GM23338 (cell line): ENCODE measurements at regions not wholly inside any gene's neighbourhood (a gene's known extent, or its start where the extent isn't known, plus 50 kb on each side); places are given as distances from the start of the nearest gene placed in this dataset.

Experiments used
- ATAC-seq: fragments of 200-7000 bp; cut with Tn5 transposase; 3 replicates; pipeline ENCODE4 v1.9.1; 2020
- DNase-seq: peaks from one replicate; pipeline ENCODE4 v3.0.0-alpha.2; 2015; ENCODE audit warnings: low spot score
- H2AFZ ChIP-seq: fragments of 200-600 bp; sonication (generic); 2 replicates; pipeline ENCODE4 v1.8.0; 2016; ENCODE audit warnings: antibody characterized with exemption, mild to moderate bottlenecking, moderate library complexity
- H3F3A ChIP-seq: fragments of 200-600 bp; sonication (generic); replicated peaks from 2 replicates; pipeline ENCODE4 v1.8.0; 2017; ENCODE audit warnings: antibody characterized with exemption, mixed run types, low read depth
- H3K27ac ChIP-seq: fragments of 200-600 bp; sonication (generic); 2 replicates; pipeline ENCODE4 v1.6.1; 2016; ENCODE audit warnings: low read depth
- H3K27me3 ChIP-seq: fragments of 200-600 bp; sonication (generic); 2 replicates; pipeline ENCODE4 v1.8.0; 2016; ENCODE audit warnings: mild to moderate bottlenecking, mixed run types, moderate library complexity; ENCODE audit not compliant: insufficient read depth
- H3K36me3 ChIP-seq: fragments of 200-600 bp; sonication (generic); 2 replicates; pipeline ENCODE4 v1.8.0; 2016; ENCODE audit warnings: mild to moderate bottlenecking; ENCODE audit not compliant: insufficient read depth
- H3K4me1 ChIP-seq: fragments of 200-600 bp; sonication (generic); 2 replicates; pipeline ENCODE4 v1.8.0; 2016; ENCODE audit warnings: mild to moderate bottlenecking, moderate library complexity; ENCODE audit not compliant: insufficient read depth
- H3K4me2 ChIP-seq: fragments of 200-600 bp; sonication (generic); 2 replicates; pipeline ENCODE4 v1.7.1; 2017; ENCODE audit warnings: mixed run types
- H3K4me3 ChIP-seq: fragments of 200-600 bp; sonication (generic); 2 replicates; pipeline ENCODE4 v1.6.1; 2016; ENCODE audit warnings: mixed run types
- H3K79me2 ChIP-seq: fragments of 200-600 bp; sonication (generic); replicated peaks from 2 replicates; pipeline ENCODE4 v1.8.0; 2017; ENCODE audit warnings: mild to moderate bottlenecking; ENCODE audit not compliant: insufficient read depth
- H3K9me2 ChIP-seq: fragments of 200-600 bp; sonication (generic); 2 replicates; pipeline ENCODE4 v1.8.0; 2017; ENCODE audit not compliant: insufficient read depth
- H4K20me1 ChIP-seq: fragments of 200-600 bp; sonication (generic); replicated peaks from 2 replicates; pipeline ENCODE4 v1.8.0; 2017; ENCODE audit warnings: mild to moderate bottlenecking; ENCODE audit not compliant: insufficient read depth
- H3K27ac Mint-ChIP-seq: 2 replicates; pipeline ENCODE4 v1.8.0; 2020; ENCODE audit warnings: inconsistent platforms, mild to moderate bottlenecking, moderate library complexity, mixed read lengths
- H3K27me3 Mint-ChIP-seq: 3 replicates; pipeline ENCODE4 v1.8.0; 2022; ENCODE audit warnings: low read depth, mild to moderate bottlenecking, moderate library complexity, mixed read lengths, inconsistent platforms; ENCODE audit not compliant: insufficient read depth, poor library complexity
- H3K36me3 Mint-ChIP-seq: 3 replicates; pipeline ENCODE4 v1.8.0; 2021; ENCODE audit warnings: low read depth, mild to moderate bottlenecking, inconsistent platforms, moderate library complexity, mixed read lengths
- H3K4me1 Mint-ChIP-seq: 3 replicates; pipeline ENCODE4 v1.8.0; 2020; ENCODE audit warnings: mild to moderate bottlenecking, inconsistent platforms, mixed read lengths
- H3K4me3 Mint-ChIP-seq: 3 replicates; pipeline ENCODE4 v1.8.0; 2021; ENCODE audit warnings: moderate library complexity, mild to moderate bottlenecking, inconsistent platforms, mixed read lengths
- H3K9me3 Mint-ChIP-seq: 3 replicates; pipeline ENCODE4 v1.8.0; 2020; ENCODE audit warnings: moderate library complexity, mild to moderate bottlenecking, inconsistent platforms, mixed read lengths
- JUNB ChIP-seq: IDR thresholded peaks from one replicate; pipeline ENCODE4 v1.6.1; 2016; ENCODE audit warnings: antibody characterized with exemption; ENCODE audit not compliant: unreplicated experiment
- NANOG ChIP-seq: IDR thresholded peaks from 2 replicates; pipeline ENCODE4 v1.6.1; 2016; ENCODE audit warnings: antibody characterized with exemption, borderline replicate concordance
- POLR2AphosphoS5 ChIP-seq: IDR thresholded peaks from 2 replicates; pipeline ENCODE4 v1.6.1; 2016; ENCODE audit warnings: antibody characterized with exemption, low read depth
- STAT1 ChIP-seq: IDR thresholded peaks from one replicate; pipeline ENCODE4 v1.6.1; 2016; ENCODE audit warnings: antibody characterized with exemption; ENCODE audit not compliant: unreplicated experiment
- ZNF331 ChIP-seq: fragments of 250-450 bp; sonication (Bioruptor Pico); IDR thresholded peaks from 2 replicates; pipeline ENCODE4 v1.5.0; 2020; ENCODE audit warnings: low read depth, mild to moderate bottlenecking, moderate library complexity
- ZNF462 ChIP-seq: fragments of 250-450 bp; sonication (Bioruptor Pico); IDR thresholded peaks from 2 replicates; pipeline ENCODE4 v1.5.0; 2020; ENCODE audit warnings: mild to moderate bottlenecking, moderate library complexity
- TF ChIP-seq, protein P1 (sequence below): IDR thresholded peaks from one replicate; pipeline ENCODE4 v1.6.1; 2018; ENCODE audit warnings: antibody characterized with exemption; ENCODE audit not compliant: unreplicated experiment

- Mint-ChIP-seq H3K4me3 (no peak overlapping the region), H3K9me3 (no peaks in the 10 kb centered on the region), H3K36me3 (no peaks in the 10 kb centered on the region), H3K27me3 (no peaks in the 10 kb centered on the region), H3K27ac (no peak overlapping the region), H3K4me1 (peaks cover 28% of the 10 kb centered on the region)
- TF ChIP-seq STAT1 (no peak), ZNF462 (CRISPR knock-in tag) (no peak), JUNB (no peak), POLR2AphosphoS5 (no peak), NANOG (no peak), ZNF331 (no peak)
- TF ChIP-seq, protein P1, sequence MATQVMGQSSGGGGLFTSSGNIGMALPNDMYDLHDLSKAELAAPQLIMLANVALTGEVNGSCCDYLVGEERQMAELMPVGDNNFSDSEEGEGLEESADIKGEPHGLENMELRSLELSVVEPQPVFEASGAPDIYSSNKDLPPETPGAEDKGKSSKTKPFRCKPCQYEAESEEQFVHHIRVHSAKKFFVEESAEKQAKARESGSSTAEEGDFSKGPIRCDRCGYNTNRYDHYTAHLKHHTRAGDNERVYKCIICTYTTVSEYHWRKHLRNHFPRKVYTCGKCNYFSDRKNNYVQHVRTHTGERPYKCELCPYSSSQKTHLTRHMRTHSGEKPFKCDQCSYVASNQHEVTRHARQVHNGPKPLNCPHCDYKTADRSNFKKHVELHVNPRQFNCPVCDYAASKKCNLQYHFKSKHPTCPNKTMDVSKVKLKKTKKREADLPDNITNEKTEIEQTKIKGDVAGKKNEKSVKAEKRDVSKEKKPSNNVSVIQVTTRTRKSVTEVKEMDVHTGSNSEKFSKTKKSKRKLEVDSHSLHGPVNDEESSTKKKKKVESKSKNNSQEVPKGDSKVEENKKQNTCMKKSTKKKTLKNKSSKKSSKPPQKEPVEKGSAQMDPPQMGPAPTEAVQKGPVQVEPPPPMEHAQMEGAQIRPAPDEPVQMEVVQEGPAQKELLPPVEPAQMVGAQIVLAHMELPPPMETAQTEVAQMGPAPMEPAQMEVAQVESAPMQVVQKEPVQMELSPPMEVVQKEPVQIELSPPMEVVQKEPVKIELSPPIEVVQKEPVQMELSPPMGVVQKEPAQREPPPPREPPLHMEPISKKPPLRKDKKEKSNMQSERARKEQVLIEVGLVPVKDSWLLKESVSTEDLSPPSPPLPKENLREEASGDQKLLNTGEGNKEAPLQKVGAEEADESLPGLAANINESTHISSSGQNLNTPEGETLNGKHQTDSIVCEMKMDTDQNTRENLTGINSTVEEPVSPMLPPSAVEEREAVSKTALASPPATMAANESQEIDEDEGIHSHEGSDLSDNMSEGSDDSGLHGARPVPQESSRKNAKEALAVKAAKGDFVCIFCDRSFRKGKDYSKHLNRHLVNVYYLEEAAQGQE = no peak
- ATAC-seq (no peak), DNase-seq (no peak)
- Histone ChIP-seq H3K79me2 (no peaks in the 10 kb centered on the region), H3F3A (no peaks in the 10 kb centered on the region), H3K9me2 (no peaks in the 10 kb centered on the region), H2AFZ (no peak overlapping the region), H4K20me1 (no peaks in the 10 kb centered on the region), H3K27me3 (no peaks in the 10 kb centered on the region), H3K4me3 (no peak overlapping the region), H3K4me1 (peaks cover 18% of the 10 kb centered on the region), H3K36me3 (no peaks in the 10 kb centered on the region), H3K4me2 (no peak overlapping the region), H3K27ac (no peak overlapping the region)
Measured at GRCh38 chr7:93011351-93012294, 106.2 kb downstream of the SAMD9 start.
